GM18907 (cell line): ENCODE measurements at regions not wholly inside any gene's neighbourhood (a gene's known extent, or its start where the extent isn't known, plus 50 kb on each side); places are given as distances from the start of the nearest gene placed in this dataset.

Experiments used
- ATAC-seq: cut with Tn5 transposase; IDR thresholded peaks from one replicate; pipeline ENCODE4 v1.9.1; 2021; ENCODE audit warnings: mild to moderate bottlenecking, moderate library complexity; ENCODE audit not compliant: unreplicated experiment

DNA sequence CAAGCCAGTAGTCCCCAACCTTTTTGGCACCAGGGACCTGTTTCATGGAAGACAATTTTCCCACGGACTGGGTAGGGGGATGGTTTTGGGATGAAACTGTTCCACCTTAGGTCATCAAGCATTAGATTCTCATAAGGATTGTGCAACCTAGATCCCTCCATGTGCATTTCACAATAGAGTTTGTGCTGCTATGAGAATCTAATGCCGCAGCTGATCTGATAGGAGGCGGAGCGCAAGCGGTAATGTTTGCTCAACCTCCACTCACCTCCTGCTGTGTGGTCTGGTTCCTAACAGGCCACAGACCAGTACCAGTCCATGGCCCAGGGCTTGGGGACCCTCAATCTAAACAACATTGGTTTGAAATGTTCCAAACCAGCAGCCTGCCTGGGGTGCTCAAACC lies 137.0 kb upstream of the STXBP5 start:
- no peak for ATAC-seq

DNA sequence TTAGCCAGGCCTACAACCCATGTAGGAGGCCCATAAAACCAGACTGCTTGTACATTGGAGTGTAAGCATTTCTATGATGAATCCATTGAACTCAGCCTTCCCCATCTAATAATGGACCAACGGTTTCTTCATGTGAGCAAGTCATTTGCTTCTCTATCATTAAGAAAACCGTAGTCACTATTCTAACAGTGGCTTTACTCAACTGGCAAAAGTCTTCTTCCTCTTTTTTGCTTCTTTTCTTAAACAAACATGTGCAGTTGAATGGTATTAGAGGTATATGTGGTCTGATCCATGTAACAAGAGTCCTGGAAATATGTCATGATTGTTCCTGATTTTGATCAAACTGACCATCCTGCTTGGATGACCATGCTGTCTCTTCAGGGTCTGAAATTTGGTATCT lies 132.4 kb upstream of the STXBP5 start:
- ATAC-seq: no peak

DNA sequence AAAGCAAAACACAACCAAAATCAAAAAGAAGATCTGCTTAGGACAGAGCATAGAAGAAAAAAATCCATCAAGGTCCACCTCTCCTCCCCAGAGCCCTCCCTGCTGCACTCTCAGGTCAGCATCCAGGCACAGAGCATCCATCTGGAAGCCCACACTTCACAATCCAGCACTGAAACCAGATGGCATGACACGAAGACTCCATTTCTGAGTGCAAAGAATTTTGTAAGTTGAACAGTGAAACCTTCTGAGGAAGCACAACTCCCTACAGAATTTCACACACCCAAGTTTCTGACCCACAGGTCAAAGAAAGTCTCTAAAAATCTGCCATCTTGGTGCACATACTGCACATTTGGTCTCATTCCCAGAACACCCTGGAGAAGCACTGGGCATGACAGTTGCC lies 128.8 kb upstream of the STXBP5 start:
- ATAC-seq: no peak

DNA sequence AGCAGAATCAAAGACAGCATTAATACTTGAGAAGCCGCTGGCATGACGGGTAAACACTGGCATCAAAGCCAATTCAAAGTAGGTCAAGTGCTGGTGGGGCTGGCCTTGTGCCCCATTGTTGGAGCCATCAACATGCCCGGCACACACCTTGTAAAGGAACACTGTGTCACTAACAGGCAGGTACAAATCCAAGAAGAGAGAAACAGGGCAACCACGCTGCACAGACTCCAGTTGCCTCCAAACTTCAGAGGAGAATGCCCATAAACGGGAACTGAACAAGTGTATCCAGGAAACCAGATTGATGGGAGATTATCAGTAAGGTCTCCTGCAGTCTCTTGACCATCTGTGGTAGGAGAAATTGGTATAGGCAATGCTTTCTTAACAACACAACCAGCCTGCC lies 127.0 kb upstream of the STXBP5 start:
- no peak for ATAC-seq

DNA sequence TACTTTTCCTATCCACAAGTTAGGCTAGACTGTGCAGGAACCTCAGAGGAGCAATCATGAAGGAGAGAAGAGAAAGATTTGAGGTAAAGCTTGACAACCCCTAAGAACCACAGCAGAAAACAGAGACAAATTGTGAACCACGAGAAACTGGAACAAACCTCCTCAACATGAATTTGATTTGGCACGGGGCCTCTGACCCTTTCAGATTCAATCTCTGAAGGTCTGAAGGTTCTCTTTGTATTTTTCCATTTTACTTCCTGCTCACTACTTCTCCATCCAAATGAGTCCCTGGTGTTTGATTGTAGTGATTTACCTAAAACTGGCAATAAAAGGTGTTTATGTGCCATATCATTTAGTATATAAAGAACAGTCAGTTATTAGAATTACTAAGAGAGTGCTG lies 126.1 kb upstream of the STXBP5 start:
- ATAC-seq: no peak

DNA sequence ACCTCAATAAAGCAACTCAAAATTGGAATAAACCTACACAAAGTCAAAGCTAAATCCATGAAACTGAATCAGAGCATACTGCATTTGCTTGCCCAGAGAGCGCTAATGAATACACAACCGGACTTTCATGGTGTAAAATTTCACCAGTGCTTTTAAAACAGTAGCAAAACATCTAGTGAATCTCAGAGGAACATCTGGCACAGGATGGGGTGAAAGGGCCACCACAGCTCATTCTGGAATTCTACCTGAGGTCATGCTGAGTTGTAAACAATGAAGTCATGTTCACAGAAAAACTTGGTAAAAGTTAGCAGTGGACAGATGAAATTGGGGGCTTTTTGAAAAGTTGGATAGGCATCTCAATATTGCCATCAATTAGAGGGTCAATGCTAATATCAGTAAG lies 125.6 kb upstream of the STXBP5 start:
- no peak for ATAC-seq

DNA sequence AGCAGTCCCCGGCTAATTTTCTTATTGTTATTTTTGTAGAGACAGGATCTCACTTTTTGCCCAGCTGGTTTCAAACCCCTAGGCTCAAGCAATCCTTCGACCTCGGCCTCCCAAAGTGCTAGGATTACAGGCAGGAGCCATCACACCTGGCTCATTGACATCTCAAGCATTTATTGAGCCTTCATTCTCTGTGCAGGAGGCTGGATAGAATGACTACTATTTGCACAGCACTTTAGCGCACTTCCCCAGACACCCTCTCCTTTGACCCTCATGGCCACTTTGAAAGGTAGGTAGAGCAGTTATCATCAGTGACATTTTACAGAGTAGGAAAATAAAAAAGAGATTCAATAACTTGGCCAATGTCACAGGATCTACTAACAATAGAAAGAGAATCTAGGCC lies 124.0 kb upstream of the STXBP5 start:
- no peak for ATAC-seq

DNA sequence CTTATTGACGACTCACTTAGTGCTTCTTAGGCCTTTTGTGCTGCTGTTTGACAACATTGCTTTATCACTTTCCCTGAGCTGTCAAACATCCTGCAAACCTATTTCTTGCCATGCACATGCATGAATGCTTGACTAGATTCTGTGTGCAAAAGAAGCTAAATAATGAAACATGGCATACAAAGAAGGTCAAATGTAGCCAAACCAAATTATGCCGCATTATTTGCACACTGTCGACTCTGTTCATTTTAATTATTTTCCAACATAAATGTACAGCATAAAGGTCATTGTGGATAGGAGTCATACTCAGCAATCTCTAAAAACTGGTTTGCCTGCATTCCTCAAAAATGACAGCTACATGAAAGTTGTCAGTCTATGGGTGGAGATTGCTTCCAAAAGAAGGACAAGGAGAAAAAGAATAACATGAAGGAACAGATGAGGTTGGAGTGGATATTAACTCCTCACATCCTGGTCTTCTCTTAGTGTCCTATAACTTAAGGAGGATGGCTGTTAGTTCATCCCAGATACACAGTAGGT lies 123.1 kb upstream of the STXBP5 start:
- ATAC-seq: no peak

DNA sequence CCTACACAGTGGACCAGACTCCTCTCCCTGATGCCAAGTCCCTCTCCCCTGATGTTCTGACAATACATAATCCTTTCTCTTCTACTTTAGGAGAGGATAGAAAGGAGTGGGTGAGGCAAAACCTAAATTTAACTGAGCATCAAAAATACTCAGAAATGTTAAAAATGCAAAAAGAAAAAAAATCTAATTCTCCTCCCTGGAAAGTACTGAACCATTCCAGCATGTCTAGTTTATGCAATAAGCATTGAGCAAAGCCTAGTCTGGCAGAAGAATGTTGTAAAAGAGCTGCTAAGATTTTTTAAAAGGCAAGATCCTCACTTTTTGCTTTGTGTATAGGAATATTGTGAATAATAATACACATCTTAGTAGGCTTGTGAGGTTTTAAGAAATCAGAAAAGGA lies 116.6 kb upstream of the STXBP5 start:
- no peak for ATAC-seq

DNA sequence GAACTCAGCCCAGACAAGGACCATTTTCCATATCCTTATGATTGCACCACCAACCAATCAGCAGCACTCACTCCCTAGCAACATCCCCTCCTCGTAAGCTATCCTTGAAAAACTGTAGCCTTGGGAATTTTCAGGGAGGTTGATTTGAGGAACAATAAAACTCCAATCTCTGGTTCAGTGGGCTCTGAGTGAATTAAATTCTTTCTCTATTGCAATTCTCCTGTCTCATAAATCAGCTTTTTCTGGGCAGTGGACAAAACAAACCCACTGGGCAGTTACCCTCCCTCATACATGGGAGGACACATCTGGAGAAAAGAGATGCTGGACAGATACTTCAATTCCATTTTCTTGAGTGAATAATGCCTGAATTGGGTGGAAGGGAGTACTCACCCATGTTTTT lies 115.4 kb upstream of the STXBP5 start:
- ATAC-seq: no peak

DNA sequence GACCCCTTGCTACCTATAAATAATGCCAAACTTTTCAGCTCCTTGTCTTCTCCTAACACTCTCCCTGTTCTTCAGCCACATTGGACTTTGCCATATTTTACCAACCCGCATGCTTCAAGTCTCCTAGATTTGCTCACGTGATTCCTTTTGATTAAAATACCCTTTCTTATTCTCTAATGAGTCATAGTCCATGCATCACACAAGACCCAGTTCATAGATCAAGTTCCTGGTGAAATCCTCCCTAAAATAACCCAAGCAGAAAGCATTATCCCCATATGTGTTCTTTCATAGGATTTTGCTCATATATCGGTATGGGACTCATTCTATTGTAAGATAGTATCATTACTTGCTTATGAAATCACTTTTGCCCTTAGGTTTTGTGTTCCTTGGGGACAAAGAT lies 108.9 kb upstream of the STXBP5 start:
- no peak for ATAC-seq

DNA sequence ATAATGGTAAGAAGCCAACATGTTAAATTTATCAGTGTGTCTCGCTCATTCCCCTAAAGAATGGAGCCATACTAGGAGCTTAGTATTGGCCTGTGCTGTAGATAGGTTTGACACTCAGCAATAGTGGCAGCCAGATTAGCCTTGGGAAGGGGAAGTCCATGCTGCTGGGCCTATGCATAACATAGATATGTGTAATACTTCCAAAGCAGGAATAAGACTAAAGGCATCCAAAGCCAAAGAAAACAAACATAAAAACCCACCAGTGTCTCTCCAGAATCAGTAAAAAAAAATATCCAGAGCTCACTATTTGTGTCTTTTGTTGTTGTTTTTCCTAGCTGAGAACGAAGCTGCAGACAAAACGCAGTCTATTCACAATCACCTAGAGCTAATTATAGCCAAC lies 104.2 kb upstream of the STXBP5 start:
- no peak for ATAC-seq

DNA sequence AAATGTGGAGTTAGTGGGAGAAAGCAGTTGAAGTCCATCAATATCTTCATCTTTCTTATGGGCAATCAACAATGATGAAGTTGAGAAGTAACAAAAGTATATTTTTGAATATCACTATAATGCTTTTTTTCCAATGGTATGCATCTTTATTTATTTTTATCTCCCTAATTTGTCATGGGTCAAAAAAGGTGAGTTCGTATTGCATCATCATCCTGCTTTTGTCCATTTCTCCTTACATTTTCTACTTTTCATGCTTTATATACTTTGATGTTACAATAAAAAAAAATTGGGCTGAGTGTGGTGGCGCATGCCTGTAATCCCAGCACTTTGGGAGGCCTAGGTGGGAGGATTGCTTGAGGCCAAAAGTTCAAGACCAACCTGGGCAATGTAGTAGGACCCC lies 101.2 kb upstream of the STXBP5 start:
- no peak for ATAC-seq

DNA sequence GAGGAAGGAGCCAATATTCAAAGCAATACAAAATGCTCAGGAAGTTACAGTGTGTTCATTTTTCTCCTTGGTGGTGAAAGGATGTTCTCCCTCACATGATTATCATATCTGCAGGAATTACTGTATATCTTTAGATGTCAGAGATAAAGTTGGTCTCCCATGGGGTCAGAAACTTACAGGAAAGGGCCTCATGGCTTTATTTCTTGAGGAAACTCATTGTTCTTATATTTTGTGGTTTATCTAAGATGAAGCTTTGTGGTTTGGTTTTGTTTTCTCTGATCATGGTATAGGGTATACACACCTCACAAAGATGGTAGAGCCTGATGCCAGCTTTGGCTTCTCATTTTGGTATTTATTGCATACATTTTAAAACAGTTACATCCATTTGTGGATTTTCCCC lies 100.5 kb upstream of the STXBP5 start:
- ATAC-seq: no peak

DNA sequence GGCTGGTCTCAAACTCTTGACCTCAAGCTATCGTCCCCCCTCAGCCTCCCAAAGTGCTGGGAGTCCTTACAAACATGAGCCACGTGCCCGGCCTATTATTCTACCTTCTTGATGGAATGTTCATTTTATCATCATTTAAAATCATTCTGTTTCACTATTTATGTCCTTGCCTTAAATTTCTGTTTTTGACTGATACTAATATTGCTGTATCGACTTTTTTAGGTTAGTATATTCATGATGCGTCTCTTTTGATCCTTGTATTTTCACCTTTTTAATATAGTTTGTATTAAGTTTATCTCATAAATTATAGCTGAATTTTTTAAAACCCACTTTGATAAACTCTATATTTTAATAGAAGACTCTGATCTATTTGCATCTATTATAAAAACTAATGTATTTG lies 98.4 kb upstream of the STXBP5 start:
- no peak for ATAC-seq

DNA sequence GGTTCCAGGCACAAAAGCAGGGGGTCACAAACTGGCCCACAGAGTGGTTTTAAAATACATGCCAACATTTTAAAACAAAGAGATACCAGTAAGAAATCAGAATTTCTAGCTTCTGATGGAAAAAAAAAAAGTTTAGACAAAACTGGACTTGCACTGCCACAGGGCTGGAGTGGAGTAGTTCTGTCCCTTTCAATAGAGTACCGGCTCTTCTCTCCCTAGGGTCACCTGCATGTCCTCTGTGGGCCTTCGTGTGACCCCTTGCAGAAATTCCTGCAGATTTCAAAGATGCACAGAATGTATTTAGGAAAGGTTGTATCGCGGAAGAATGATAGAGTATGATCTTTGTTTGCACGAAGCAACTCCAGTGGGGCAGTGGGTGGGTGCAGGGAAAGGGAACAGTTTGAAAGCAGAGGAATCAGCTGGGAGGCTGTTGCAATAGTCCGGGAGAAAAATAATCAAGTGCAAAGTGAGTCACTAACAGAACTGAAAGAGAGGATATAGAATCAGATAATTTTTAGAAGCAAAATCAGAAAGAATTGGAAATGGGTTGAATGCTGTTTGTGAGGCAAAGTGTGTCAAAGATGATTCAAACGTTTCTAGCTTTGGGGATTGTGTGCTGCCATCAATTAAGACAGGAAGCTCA lies 97.3 kb upstream of the STXBP5 start:
- no peak for ATAC-seq

DNA sequence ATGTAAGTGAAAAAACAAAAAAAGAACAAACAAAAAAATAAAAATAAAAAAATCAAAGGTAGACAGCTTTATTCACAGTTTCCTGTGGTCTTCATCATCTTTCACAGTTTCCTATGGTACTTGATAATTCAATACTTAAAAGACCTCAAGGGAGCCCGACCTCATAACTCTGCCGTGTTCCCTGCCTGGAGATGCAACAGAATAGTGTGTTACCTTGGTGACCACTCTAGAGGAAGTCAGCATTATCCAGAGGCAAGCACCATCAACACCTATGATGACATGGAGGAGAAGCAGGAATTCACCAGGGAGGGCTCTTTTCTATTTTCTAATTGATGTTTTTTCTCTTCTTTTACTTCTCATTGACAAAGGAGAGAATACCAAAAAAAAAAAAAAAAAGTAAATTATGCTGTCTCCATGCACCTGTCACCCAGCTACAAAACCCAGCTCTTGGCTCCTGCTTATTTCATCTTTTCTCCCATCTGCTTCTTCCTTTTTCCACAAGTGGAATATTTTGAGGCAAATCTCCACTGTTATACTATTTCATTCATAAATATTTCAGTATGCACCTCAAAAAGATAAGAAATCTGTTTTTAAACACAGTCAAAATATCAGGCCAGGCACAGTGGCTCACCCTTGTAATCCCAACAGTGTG lies 95.8 kb upstream of the STXBP5 start:
- ATAC-seq: no peak

DNA sequence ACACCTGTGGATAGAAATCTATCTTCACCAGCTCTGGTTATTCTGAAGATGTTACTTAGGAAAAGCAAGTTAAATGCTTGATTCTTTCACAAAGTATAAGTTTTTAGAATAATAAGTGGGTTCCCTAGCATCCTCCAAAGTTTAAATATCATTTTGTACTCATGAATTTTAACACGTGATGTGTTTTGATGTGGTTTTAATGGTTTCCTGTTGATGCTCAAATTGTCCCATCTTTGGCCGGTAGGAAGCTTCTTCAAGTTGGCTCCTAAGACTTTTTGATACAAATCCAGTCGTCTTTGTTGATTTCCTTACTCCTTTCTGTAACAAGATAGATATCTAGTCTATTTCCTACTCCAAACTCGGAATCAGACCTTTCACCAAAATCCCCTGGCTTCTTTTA lies 94.5 kb upstream of the STXBP5 start:
- no peak for ATAC-seq

DNA sequence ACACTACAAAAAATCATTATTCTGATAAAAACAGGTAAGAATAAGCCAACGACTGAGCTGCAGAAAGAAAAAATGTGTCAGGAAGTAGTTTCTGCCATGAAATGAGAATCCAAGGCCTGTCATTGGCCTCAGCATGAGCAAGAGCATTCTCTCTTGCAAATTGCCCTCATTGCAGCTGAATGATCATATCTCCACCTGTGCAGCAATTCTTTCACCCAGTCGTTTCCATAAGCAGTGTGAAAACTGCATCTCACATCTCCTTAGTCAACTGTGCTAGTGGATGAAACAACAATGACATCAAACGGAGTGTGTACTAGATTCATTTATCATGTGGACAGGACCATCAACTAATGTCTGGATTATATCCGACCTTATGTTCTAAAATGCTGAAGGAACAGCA lies 88.2 kb upstream of the STXBP5 start:
- ATAC-seq: no peak

DNA sequence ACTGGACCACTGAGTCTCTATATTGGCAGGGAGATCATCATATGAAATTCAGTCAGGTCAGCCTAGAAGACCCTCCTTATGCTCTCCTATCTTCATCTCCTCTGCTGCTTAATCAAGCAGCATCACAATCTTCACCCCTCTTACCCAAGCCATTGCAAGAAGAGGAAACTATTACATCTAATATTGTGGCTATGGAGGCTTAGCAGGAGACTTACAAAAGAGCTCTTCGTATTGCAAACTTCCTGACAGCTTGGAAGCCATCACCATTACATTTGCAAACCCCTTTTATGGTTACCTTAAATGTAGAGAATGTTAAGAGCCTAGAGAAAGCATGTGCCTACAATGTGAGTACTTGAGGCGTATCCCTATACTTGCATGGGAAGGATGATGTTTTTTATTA lies 87.2 kb upstream of the STXBP5 start:
- ATAC-seq: no peak

DNA sequence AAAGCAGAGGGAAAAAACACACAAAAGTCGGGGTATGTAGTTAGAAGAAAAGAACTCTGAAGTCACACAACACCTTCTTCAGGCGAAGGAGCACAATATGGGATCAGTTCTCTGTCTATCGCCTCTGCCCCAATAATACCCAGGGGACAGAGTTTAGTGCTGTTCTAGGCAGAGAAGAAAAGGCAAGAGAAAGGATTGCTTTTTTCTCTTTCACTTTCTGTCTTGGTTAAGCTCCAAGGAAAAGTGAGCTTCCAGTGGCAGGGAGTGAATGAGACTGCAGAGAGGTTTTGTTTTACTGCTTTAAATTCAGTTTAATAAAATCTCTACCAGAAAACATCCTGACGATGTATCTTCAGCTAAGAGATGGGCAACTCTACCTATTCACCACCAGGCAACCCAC lies 86.6 kb upstream of the STXBP5 start:
- ATAC-seq: no peak

DNA sequence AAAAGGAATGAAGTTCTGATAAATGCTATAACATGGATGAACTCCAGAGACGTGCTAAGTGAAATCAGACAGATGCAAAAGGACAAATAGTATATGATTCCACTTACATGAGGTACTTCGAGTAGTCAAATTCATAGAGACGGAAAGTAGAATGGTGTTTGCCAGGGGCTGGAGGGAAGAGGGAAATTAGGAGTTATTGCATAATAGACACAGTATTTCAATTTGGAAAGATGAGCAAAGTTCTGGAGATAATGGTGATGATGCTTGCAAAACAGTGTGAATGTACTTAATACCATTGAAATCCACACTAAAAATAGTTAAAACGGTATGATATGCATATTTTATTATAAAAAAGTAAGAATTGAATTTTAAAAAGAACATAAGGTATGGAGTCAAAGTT lies 84.9 kb upstream of the STXBP5 start:
- no peak for ATAC-seq

DNA sequence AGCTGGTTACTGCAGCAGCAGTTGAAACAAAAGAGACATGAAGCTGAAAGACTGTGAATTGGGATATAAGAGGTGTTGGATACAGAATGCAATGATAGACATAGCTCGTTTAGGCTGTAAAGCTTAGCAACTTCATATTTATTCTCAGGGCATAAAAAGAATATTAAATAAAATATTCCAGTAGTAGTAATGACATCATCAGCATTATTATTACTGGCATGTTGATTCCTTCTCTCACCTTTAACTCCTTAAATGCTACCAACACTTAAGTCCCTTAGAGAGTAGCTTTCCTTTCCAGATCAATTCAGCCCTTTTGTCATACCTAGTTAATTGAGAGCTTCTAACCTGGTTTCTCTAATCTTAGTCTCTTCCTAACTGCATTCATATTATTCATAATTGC lies 81.4 kb upstream of the STXBP5 start:
- ATAC-seq: no peak
